DMS114 treated with DMSO at 0.1 percent for 48 hours (cell line): ENCODE measurements at regions not wholly inside any gene's neighbourhood (a gene's known extent, or its start where the extent isn't known, plus 50 kb on each side); places are given as distances from the start of the nearest gene placed in this dataset.
"Not testable (repeated sequence)": the region's sequence is repeated elsewhere in the genome, so short reads cannot be mapped to it uniquely, and the experiment has no call there.

ENCODE experiments used
- DNase-seq: peaks from one replicate; lab custom pipeline; 2025; ENCODE audit not compliant: unreplicated experiment; lab: John Stamatoyannopoulos, UW

- DNase-seq, result no peak
These were observed 600.9 kb downstream of the CDH8 start for GRCh38 chr16:61435346-61435745.

- DNase-seq, result no peak
These were observed 603.8 kb downstream of the CDH8 start for GRCh38 chr16:61432421-61432820.

- DNase-seq, result no peak
These were observed 615.1 kb downstream of the CDH8 start for GRCh38 chr16:61421111-61421510.

- no peak for DNase-seq
These were observed 616.4 kb downstream of the CDH8 start for GRCh38 chr16:61419791-61420190.

GRCh38 chr16:61418802-61419201, 617.4 kb downstream of the CDH8 start:
- DNase-seq, result not testable (repeated sequence)

- no peak for DNase-seq
These were observed 621.1 kb downstream of the CDH8 start for GRCh38 chr16:61415126-61415525.

GRCh38 chr16:61413021-61413420, 623.2 kb downstream of the CDH8 start:
- DNase-seq, result no peak

- DNase-seq, result no peak
These were observed 623.7 kb downstream of the CDH8 start for GRCh38 chr16:61412562-61412961.

- DNase-seq, result no peak
These were observed 626.6 kb downstream of the CDH8 start for GRCh38 chr16:61409604-61410003.

GRCh38 chr16:61403386-61403785, 632.9 kb downstream of the CDH8 start:
- no peak for DNase-seq

GRCh38 chr16:61391896-61392295, 644.3 kb downstream of the CDH8 start:
- no peak for DNase-seq

- no peak for DNase-seq
These were observed 645.1 kb downstream of the CDH8 start for GRCh38 chr16:61390965-61391637.

GRCh38 chr16:61385392-61386071, 650.7 kb downstream of the CDH8 start:
- DNase-seq, result no peak

- DNase-seq, result no peak
These were observed 653.8 kb downstream of the CDH8 start for GRCh38 chr16:61382435-61382834.

GRCh38 chr16:61379311-61379710, 656.9 kb downstream of the CDH8 start:
- no peak for DNase-seq

- no peak for DNase-seq
These were observed 662.2 kb downstream of the CDH8 start for GRCh38 chr16:61374071-61374470.

GRCh38 chr16:61371881-61372280, 664.4 kb downstream of the CDH8 start:
- DNase-seq, result no peak

- DNase-seq, result no peak
These were observed 664.9 kb downstream of the CDH8 start for GRCh38 chr16:61371388-61371787.

- DNase-seq, result no peak
These were observed 665.7 kb downstream of the CDH8 start for GRCh38 chr16:61370564-61370963.

GRCh38 chr16:61366006-61366405, 670.2 kb downstream of the CDH8 start:
- DNase-seq, result no peak

- no peak for DNase-seq
These were observed 671.2 kb downstream of the CDH8 start for GRCh38 chr16:61364990-61365389.

- no peak for DNase-seq
These were observed 673.7 kb downstream of the CDH8 start for GRCh38 chr16:61362585-61362984.

GRCh38 chr16:61344791-61345190, 691.4 kb downstream of the CDH8 start:
- no peak for DNase-seq
